NCI-H2081 treated with DMSO at 0.1 percent for 48 hours (cell line): ENCODE measurements at regions not wholly inside any gene's neighbourhood (a gene's known extent, or its start where the extent isn't known, plus 50 kb on each side); places are given as distances from the start of the nearest gene placed in this dataset.

Source experiments
- DNase-seq: peaks from one replicate; lab custom pipeline; 2025; lab: John Stamatoyannopoulos, UW

- DNase-seq, result no peak
These were observed 235.8 kb upstream of the NLRP1 start for GRCh38 chr17:5819921-5820685.

GRCh38 chr17:5820721-5821456, 236.6 kb upstream of the NLRP1 start:
- no peak for DNase-seq

- DNase-seq, result no peak
These were observed 237.5 kb upstream of the NLRP1 start for GRCh38 chr17:5821803-5822202.

- DNase-seq, result no peak
These were observed 238.2 kb upstream of the NLRP1 start for GRCh38 chr17:5822281-5823060.

GRCh38 chr17:5823219-5823618, 238.9 kb upstream of the NLRP1 start:
- no peak for DNase-seq

- DNase-seq, result no peak
These were observed 241.5 kb upstream of the NLRP1 start for GRCh38 chr17:5825717-5826330.

- no peak for DNase-seq
These were observed 242.1 kb upstream of the NLRP1 start for GRCh38 chr17:5826384-5826783.

GRCh38 chr17:5830921-5831320, 239.3 kb upstream of the WSCD1 start:
- DNase-seq, result no peak

- peak; percentile 7 for DNase-seq
These were observed 237.3 kb upstream of the WSCD1 start for GRCh38 chr17:5832886-5833285.

- no peak for DNase-seq
These were observed 233.1 kb upstream of the WSCD1 start for GRCh38 chr17:5837055-5837491.

- no peak for DNase-seq
These were observed 231.4 kb upstream of the WSCD1 start for GRCh38 chr17:5838661-5839300.

GRCh38 chr17:5840811-5841446, 229.2 kb upstream of the WSCD1 start:
- DNase-seq, result no peak

GRCh38 chr17:5841862-5842261, 228.3 kb upstream of the WSCD1 start:
- no peak for DNase-seq

- DNase-seq, result no peak
These were observed 226.7 kb upstream of the WSCD1 start for GRCh38 chr17:5843366-5844026.

GRCh38 chr17:5846001-5846400, 224.2 kb upstream of the WSCD1 start:
- DNase-seq, result no peak

- no peak for DNase-seq
These were observed 215.2 kb upstream of the WSCD1 start for GRCh38 chr17:5854871-5855554.

- DNase-seq, result no peak
These were observed 208.9 kb upstream of the WSCD1 start for GRCh38 chr17:5861246-5861645.

GRCh38 chr17:5861854-5862253, 208.3 kb upstream of the WSCD1 start:
- DNase-seq, result no peak

- DNase-seq, result no peak
These were observed 207.8 kb upstream of the WSCD1 start for GRCh38 chr17:5862395-5862794.
